HG02884 (cell line): ENCODE measurements at regions not wholly inside any gene's neighbourhood (a gene's known extent, or its start where the extent isn't known, plus 50 kb on each side); places are given as distances from the start of the nearest gene placed in this dataset.
A peak's percentile ranks its signal among the peaks of the same experiment; 100 is the strongest.

Source experiments
- ATAC-seq: cut with Tn5 transposase; IDR thresholded peaks from one replicate; pipeline ENCODE4 v1.9.1; 2021; ENCODE audit warnings: mild to moderate bottlenecking, moderate library complexity; ENCODE audit not compliant: unreplicated experiment

DNA sequence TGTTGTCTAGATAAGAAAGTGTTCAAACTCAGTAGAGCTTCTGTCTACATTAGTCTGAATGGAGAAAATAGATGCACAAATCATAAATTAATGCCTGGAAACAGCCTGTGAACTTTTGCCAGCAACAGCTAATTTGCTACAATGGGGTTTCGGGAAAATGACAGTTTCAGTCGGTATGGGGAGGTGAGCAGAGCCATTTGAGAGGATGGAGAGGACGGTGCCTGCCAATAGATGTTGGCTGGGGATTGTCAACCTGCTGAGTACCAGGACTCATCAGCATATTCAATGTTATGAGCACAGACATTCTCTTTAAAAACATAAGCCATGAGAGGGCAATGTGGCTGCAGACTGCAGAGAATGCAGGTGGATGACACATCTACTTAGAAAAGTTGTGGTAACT lies 230.3 kb upstream of the PCDH18 start:
- ATAC-seq, result no peak

DNA sequence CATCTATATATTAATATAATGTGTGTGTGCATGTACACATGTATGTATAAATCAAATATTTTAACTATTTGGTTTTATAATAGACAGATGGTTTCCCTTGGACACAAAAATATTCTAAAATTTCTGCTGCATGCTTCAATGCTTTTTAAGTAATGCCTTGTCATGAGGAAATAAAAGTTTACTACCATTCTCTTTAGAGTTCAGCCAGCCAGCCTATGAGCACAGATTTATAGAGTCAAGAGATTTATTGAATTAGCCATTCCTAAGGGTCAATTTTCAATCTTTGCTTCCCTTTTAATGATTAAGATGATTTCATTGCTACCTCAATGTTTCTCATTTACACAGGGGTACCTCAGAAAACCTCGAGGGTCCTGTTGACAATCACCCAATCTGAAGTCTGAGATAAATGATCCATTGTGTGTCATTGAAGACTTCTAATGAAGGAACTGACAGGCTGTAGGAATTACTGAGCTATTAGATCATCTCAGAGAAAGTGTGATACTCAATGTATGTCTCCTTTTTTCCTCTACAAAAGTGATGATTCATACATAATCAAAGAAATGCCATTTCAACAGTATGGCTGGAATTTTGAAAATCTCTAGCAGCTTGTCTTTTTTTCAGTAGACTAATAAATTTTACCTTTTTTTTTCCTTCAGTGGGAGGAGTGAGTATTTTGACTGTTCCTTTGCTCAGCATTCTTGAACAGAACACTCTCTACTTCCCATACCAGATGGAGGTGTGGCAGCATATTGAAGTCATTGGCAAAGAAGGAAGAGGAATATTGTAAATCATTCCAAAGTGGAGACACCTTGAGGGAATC lies 222.6 kb upstream of the PCDH18 start:
- ATAC-seq, result no peak

DNA sequence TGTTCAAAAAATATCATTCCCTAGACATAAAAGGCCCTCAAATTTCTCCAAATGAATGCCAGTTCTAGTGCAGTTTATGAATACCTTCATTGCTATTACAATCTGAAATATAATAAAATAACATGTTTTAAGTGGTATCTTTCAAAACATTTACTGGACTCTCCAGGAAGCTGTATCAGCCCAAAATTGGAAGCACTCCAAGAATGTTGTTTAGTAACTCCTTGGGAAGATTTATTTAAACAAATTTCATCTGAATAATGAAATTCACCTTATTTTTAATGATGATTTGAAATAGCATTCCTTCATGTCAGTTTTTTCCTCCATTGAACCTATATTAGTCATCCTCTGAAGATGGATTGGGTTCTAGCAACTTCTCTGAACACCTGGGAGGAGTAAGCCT lies 217.2 kb upstream of the PCDH18 start:
- ATAC-seq, result no peak

DNA sequence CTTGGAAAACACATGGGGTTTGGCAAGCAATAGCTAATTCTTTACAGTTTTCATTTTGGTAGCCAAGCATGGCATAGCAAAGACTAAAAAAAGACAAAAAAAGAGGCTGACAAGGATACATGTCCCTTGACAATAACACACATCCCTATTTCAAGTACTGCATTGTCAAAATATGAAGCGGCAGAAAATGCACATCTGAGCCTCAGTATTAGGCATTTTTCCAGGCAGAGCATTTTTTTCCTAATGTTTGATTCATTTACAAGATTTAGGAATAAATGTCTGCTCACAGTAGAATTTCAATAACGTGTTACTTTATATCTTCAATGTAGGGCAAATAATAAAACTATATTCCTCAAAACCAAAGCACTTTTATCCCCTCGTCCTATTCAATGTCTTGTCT lies 216.3 kb upstream of the PCDH18 start:
- no peak for ATAC-seq

DNA sequence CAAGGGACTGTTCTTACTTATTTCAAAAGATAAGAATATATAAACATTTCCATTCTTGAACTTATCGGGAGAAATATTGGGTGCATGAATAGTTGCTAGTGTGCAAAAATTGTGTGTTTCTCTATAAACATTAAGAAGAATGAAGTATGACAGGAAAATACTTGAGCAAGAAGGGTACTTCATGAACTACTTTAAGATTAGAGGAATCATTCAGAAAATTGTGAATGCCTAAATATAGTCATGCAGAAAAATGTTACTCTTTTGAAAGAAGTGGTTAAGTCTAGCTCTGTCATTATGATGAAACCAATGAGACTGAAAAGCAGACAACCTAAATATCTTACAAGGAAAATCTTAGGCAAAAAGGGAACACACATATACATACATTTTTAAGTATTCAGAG lies 207.8 kb upstream of the PCDH18 start:
- ATAC-seq, result no peak

DNA sequence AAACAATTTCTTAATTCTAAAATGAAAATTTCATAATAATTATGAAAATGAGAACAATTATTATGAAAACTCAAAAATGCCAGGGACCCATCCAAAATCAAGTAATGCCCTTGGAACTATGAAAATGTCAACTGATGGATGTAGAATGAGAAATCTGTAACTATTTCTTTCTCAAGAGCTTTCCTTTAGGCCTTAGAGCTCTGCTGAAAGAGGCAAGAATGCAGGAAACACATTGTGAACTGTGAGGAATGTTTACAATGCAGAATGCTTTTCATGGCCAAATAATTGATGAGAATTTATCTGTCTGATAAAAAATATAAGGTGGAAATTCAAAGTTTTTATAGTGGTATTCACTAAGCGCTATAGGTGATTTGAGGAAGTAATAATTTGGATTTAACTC lies 207.1 kb upstream of the PCDH18 start:
- ATAC-seq, result no peak

DNA sequence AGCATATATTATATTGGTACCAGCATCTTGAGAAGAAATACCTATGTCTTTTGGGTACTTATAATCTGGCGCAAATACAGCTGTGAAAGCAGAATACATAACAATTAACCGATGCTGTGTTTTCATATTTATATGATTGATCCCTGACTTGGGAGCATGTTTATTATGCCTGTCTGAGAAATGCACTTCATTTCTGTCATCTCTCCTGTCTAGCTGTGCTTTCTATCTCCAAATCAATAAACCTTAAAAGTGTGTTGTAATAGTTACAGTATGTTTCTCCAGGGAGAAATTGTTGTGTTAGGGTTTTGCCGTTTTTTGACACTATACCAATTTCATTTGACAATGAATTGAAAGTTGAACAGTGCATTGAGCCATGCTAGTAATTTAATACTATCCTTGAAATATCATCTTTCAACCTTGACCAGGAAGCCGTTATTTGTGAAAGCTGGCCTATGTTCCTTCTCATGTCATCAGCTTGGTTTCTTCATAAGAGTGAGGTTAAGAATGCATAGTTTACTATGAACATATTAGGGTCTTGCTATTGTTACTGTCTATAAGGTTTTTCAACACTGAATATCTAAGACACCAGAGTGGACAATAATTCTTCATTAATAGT lies 206.2 kb upstream of the PCDH18 start:
- no peak for ATAC-seq

DNA sequence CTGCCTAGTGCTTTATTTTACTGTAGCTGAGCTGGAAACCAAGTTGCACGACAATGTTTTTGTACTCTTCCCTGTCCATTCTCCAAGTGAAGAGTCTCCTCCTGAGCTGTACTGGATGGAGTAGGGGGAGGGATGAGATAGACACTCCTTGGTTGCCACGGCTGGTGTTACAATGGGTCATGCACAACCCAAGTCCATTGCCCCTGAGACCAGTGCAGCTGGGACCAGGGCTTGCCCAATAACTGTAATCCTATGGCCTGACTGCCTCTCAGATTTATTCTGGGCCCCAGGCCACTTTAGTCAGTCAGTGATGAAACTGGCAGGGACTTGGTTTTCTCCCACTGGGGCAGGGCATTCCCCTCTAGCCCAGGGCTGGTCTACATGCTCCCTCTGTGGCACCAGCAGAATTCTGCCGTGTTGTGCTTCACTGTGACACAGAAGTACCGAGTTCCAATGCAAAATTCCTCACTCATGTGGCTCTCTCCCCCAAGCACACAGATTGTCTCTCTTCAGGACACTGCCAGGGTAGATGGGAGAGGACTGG lies 203.3 kb upstream of the PCDH18 start:
- ATAC-seq, result no peak

DNA sequence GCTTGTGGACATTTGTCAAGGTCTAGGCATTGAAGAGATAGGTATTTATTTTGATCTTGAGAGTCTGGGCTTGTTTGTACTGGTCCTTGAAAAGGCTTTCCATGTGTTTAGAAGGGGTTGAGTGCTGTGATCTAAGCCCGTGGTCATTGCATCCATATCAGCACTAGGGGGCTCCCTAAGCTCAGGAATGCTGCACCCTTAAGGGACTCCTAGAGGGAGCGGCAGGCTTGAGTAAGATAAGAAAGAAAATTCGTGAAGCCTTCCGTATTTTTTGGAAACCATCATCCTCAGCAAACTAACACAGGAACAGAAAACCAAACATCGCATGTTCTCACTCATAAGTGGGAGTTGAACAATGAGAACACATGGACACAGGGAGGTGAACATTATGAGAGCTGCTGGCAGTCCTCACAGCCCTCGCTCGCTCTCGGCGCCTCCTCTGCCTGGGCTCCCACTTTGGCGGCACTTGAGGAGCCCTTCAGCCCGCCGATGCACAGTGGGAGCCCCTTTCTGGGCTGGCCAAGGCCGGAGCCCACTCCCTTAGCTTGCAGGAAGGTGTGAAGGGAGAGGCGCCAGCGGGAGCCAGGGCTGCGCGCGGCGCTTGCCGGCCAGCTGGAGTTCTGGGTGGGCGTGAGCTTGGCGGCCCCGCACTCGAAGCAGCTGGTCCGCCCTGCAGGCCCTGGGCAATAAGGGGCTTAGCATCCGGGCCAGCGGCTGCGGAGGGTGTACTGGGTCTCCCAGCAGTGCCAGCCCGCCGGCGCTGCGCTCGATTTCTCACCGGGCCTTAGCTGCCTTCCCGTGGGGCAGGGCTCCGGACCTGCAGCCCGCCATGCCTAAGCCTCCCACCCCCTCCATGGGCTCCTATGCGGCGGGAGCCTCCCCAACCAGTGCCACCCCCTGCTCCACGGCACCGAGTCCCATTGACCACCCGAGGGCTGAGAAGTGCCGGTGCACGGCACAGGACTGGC lies 201.2 kb upstream of the PCDH18 start:
- peak; percentile 70 for ATAC-seq

DNA sequence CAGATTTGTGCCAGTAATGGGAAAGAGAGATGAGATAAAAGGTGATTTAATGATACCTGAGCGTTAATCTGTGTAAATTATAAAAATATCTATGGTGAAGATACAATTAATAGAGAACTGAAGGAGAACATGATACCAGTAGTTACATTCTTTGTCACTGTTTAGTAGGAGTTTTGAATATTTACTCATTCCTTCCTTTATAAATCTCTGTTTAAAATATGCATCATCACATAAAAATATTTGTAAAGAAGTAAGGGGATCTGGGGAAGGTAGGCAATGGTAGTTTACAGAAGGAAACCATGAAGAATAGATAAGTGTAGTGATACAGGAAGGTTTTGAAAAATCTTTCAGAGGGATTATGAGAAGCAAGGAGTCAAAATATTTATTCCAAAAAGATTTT lies 190.6 kb upstream of the PCDH18 start:
- no peak for ATAC-seq

DNA sequence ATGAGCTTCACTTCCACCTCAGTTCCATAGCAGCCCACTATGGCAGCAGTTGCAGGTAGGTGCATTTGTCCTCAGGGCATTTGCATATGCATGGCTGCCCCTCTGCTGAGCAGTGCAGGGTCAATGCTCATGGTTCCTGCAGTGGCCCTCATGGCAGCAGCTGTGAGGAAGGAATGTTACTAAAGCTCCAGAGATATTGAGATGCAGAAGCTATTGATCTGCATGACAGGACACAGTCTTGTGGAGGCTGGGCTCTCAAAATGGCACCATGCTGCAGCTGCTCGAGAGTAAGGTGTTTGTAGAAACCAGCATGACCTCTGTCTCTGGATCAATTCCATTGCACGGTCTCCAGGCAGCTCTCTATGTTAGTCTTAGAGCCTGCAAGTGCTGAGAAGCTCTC lies 179.2 kb upstream of the PCDH18 start:
- ATAC-seq, result no peak

DNA sequence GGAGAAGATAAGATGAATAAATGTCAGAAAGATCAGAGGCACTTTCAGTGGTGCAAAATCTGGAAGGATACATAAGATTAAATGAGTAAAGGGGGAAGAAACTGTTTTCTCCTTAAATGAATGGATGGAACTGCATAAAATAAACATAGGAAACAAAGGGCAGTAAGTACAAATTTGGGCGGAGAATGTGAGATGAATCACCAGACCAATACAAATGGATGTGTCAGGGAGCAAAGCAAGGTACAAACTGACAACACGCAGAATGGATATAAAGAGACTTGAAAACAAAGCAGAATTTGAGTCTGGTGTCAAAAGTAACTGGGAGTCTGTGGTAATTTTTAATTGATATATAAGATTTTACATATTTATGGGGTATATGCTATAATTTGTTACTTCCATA lies 175.3 kb upstream of the PCDH18 start:
- no peak for ATAC-seq

DNA sequence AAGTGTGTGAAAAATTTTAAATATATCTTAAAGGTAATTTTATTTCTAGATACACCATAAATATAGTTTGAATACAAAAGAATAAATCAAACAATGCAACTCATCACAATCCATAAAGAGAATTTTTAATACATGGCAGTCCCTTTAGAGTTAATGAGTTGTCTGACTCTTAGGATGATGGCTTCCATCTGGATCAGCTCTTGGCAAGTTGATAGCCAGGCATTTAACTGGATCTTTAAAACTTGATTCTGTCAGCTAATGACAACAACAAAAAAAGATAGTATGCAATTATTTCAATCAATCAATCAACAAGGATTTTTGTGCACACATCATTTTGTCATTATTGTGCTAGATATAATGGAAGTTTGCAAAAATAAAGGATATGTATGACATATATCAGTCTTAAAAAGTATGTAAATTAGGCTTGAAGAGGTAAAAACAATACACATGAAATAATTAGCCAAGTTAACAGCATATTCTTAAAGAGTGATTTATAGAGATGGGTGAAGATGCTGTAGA lies 174.9 kb upstream of the PCDH18 start:
- no peak for ATAC-seq

DNA sequence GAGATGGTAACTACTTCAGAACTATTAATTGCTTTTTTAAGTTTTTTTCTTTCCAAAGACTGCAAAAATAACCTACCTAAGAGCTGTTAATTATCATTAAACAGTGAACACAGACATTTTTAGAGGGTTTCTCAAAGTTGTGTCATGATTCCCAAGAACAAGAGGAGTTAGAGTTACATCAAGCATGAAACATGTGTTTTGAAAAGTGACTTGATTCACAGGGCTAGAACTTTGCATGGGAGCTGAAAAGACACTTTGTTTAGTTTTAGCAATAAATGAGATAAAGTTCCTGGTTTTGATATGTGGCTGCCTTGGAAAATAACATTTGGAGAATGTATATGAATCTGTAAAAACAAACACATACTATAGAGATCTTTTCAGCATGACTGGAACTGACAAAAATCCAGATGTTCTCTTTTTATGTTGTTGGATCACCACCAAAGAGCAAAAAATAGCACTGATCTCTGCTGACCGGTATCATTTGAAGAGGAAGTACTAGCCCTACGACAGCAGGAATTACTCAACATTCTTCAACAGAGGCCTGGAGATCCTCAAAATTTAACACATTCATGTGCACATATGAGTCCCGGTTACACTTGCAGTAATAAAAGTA lies 173.0 kb upstream of the PCDH18 start:
- ATAC-seq, result no peak

DNA sequence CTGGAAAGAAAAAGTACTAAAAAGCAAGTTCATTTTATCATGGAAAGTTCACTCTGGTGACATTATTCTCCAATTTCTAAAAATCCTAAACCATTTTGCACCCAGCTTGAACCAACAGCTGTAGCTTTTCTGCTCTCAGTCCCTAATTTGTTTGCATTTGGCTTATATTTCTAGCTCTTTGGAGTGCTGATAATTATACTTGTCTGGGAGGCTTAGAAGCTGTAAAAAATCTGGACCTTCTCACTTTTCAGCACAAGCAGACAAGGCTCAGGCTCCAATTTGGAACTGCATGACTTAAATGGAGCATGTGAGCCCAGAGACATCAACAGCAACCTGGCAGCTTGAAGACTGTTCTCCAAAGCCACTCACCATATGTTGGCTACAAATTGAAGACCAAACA lies 170.9 kb upstream of the PCDH18 start:
- no peak for ATAC-seq

DNA sequence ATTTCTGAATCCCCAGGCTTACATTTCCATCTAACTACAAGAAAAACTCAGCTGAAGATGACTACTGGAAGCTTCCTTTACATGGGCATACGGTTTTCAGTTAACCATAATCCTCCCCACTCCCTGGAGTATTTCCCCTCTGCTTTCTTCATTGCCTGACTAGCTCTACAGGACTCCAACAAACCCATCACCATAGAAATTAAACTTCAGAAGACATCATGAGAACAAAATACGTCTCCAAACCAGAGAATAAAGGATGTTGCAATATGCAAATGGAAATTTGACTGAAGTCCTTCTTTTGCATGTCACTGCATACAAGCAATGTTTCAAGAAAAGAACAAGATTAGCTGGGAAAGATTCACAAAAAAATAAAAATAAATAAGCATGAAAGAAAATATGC lies 170.2 kb upstream of the PCDH18 start:
- no peak for ATAC-seq

DNA sequence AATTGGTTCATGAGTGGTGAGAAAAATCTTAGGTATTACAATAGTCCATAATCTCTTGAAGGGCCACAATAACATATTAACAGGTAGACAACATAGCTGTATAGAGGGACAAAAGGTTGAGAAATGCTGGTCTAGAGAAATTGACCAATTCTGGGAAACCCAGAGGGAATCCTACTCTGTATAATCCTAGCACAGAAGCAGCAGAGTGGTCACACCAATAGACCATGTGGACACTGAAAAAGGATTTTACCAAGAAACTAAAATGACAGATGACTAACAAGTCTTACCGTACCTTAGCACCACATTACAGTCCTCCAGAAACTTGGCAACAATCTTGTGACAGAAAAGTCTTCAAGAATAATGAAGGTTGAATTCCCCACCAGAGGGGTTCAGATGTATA lies 169.1 kb upstream of the PCDH18 start:
- no peak for ATAC-seq

DNA sequence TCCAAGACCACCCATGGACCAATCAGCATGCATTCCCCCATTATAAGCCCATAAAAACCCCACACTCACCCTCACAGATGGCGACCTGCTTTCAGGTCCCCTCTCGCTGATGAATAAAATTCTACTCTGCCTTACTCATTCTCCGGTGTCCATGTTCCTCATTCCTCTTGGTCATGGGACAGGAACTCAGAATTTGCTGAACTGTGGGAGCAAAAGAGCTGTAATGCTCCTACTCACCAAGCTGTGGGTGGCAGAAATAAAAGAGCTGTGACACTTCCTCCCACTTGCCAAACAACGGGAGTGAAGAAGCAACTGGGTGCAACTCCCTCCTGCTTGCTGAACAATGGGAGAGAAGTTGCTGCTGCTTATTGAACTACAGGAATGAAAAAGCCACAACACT lies 168.5 kb upstream of the PCDH18 start:
- ATAC-seq, result no peak

DNA sequence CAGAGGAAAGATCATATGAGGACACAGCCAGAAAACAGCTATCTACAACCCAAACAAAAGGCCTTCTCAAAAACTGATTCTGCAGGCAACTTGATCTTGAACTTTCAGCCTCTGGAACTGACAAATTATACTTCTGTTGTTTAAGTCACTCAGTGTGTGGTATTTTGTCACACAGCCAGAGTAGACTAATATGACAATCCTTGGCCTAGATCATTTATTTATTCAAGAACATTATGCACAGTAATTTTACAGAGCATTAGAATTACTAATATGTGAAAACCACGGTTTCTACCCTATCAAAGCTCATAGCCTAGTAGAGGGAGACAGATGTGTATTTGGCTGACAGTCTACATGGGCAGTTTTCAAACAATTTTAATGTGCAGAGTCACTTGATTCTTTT lies 167.8 kb upstream of the PCDH18 start:
- no peak for ATAC-seq

DNA sequence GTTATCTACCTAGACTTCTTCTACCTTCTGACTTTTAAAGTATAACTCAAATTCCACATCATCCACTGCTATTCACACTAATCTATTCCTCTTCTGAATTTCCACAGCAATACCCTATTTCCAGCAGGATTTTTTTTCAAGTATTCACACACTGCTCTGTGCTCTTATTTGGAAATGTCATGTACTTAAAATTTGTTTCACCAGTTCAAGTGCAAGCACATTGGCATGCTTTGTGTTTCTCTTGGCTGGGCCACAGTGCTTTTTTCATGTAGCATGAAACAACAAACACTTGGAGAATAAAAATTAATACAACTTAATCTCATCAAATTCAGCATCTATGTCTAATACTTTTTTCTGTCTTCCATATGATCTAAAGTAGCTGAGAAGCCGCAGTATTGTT lies 161.8 kb upstream of the PCDH18 start:
- ATAC-seq, result no peak

DNA sequence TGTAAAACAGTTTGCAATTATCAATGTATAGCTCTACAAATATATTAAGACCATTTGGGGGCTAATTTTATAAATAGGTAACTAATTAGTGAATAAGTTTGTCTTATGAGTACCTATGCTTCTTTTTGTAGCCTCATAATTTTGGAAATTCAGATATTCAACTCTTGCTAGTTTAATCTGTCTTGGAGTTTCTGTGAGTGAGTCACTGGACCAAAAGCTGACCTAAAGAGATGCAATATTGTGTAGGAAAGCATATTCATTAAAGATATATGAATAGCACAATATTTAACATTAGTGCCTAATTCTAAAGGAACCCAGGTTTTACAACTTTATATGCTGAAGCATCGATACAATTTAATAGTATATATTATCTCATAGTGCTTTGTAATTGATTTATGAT lies 161.3 kb upstream of the PCDH18 start:
- ATAC-seq, result no peak
